ENCODE measurements at regions not wholly inside any gene's neighbourhood (a gene's known extent, or its start where the extent isn't known, plus 50 kb on each side); places are given as distances from the start of the nearest gene placed in this dataset.

- TF ChIP-seq CBX1 (IDR thresholded peaks at IDR 0.05; ENCODE audit: low read depth) (no peak), ETV5 (CRISPR knock-in tag; IDR thresholded peaks at IDR 0.05; ENCODE audit: borderline replicate concordance) (no peak), ZNF256 (CRISPR knock-in tag; conservative IDR thresholded peaks at IDR 0.05) (no peak), ZBTB33 (CRISPR knock-in tag; IDR thresholded peaks at IDR 0.05) (no peak), ERF (CRISPR knock-in tag; IDR thresholded peaks at IDR 0.05) (no peak), SMARCC2 (IDR thresholded peaks at IDR 0.05) (no peak), ZNF124 (CRISPR knock-in tag; IDR thresholded peaks at IDR 0.05) (no peak), ZNF451 (CRISPR knock-in tag; IDR thresholded peaks at IDR 0.05) (no peak), SP2 (CRISPR knock-in tag; IDR thresholded peaks at IDR 0.05) (no peak), ZNF703 (CRISPR knock-in tag; IDR thresholded peaks at IDR 0.05; ENCODE audit: borderline replicate concordance) (no peak), ZNF549 (CRISPR knock-in tag; IDR thresholded peaks at IDR 0.05) (no peak), MXI1 (IDR thresholded peaks at IDR 0.05; ENCODE audit: borderline replicate concordance, low read depth, low read length) (no peak), ARID5B (CRISPR knock-in tag; IDR thresholded peaks at IDR 0.05) (peak; percentile 65), TRIM22 (IDR thresholded peaks at IDR 0.05) (no peak), TERF1 (CRISPR knock-in tag; IDR thresholded peaks at IDR 0.05) (no peak), ZNF629 (CRISPR knock-in tag; conservative IDR thresholded peaks at IDR 0.05) (no peak), BRF2 (CRISPR knock-in tag; IDR thresholded peaks at IDR 0.05) (no peak), CCAR2 (optimal IDR thresholded peaks at IDR 0.05; ENCODE audit: low read depth, low read length) (no peak), TEAD2 (CRISPR knock-in tag; IDR thresholded peaks at IDR 0.05) (no peak), ZNF761 (CRISPR knock-in tag; conservative IDR thresholded peaks at IDR 0.05) (no peak), SKIL (CRISPR knock-in tag; IDR thresholded peaks at IDR 0.05; ENCODE audit: borderline replicate concordance) (no peak)
Measured at GRCh38 chr14:86013641-86014040, 483.7 kb downstream of the FLRT2 start (continued).
